ENCODE measurements at regions not wholly inside any gene's neighbourhood (a gene's known extent, or its start where the extent isn't known, plus 50 kb on each side); places are given as distances from the start of the nearest gene placed in this dataset.

DNA sequence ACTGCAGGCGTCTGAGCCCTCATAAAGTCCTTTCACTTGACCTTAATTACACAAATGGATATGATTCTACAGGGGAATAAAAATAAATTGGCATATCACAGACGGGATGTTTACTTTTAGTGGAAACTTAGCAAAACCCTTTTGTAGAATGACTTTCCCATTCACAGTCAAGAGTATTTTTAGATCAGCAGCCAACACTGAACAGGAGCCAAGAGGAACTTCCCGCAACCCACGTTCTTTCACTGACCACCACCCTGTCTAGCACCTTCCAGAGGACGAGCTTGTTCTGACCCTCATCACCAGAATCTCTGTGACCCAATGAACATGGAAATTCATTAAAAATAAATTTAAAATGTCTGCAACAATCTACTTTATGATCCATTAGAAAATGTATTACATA lies 119.0 kb upstream of the SNTG2 start:
- POLR2A ChIA-PET, result no interaction called here
- ATAC-seq, result no peak
- TF ChIP-seq, protein P1, sequence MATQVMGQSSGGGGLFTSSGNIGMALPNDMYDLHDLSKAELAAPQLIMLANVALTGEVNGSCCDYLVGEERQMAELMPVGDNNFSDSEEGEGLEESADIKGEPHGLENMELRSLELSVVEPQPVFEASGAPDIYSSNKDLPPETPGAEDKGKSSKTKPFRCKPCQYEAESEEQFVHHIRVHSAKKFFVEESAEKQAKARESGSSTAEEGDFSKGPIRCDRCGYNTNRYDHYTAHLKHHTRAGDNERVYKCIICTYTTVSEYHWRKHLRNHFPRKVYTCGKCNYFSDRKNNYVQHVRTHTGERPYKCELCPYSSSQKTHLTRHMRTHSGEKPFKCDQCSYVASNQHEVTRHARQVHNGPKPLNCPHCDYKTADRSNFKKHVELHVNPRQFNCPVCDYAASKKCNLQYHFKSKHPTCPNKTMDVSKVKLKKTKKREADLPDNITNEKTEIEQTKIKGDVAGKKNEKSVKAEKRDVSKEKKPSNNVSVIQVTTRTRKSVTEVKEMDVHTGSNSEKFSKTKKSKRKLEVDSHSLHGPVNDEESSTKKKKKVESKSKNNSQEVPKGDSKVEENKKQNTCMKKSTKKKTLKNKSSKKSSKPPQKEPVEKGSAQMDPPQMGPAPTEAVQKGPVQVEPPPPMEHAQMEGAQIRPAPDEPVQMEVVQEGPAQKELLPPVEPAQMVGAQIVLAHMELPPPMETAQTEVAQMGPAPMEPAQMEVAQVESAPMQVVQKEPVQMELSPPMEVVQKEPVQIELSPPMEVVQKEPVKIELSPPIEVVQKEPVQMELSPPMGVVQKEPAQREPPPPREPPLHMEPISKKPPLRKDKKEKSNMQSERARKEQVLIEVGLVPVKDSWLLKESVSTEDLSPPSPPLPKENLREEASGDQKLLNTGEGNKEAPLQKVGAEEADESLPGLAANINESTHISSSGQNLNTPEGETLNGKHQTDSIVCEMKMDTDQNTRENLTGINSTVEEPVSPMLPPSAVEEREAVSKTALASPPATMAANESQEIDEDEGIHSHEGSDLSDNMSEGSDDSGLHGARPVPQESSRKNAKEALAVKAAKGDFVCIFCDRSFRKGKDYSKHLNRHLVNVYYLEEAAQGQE (IDR thresholded peaks at IDR 0.05; ENCODE audit: insufficient read depth in 1 of 2, low read depth in 2 of 2, low read length in 1 of 2), result no peak
- TF ChIP-seq POLR2AphosphoS5 (IDR thresholded peaks at IDR 0.05; ENCODE audit: low read depth, low read length), result no peak
- TF ChIP-seq TCF7L2 (IDR thresholded peaks at IDR 0.05; ENCODE audit: low read depth, low read length), result no peak
- no peak for TF ChIP-seq SIN3A (IDR thresholded peaks at IDR 0.05; ENCODE audit: borderline replicate concordance, insufficient read depth, low read depth, low read length)
- TF ChIP-seq, protein P2, sequence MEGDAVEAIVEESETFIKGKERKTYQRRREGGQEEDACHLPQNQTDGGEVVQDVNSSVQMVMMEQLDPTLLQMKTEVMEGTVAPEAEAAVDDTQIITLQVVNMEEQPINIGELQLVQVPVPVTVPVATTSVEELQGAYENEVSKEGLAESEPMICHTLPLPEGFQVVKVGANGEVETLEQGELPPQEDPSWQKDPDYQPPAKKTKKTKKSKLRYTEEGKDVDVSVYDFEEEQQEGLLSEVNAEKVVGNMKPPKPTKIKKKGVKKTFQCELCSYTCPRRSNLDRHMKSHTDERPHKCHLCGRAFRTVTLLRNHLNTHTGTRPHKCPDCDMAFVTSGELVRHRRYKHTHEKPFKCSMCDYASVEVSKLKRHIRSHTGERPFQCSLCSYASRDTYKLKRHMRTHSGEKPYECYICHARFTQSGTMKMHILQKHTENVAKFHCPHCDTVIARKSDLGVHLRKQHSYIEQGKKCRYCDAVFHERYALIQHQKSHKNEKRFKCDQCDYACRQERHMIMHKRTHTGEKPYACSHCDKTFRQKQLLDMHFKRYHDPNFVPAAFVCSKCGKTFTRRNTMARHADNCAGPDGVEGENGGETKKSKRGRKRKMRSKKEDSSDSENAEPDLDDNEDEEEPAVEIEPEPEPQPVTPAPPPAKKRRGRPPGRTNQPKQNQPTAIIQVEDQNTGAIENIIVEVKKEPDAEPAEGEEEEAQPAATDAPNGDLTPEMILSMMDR (IDR thresholded peaks at IDR 0.05), result no peak
- Histone ChIP-seq H3K27ac (ENCODE audit: low read length) (no peak overlapping the region), H3K9me3 (ENCODE audit: control insufficient read depth, insufficient read depth, low read depth, low read length) (no peaks in the 10 kb centered on the region), H3K4me1 (ENCODE audit: control insufficient read depth, insufficient read depth, low read length) (no peaks in the 10 kb centered on the region), H3K27me3 (ENCODE audit: control insufficient read depth, insufficient read depth, low read length) (peaks cover 2% of the 10 kb centered on the region; the same call in 1 of the 2 replicates), H3K4me3 (ENCODE audit: low read depth in 2 of 2, low read length in 2 of 2) (no peak overlapping the region), H3K36me3 (ENCODE audit: control insufficient read depth, insufficient read depth, low read length) (no peaks in the 10 kb centered on the region)
- BruUV-seq (replicated peaks), result no TSS peak
- intact Hi-C loops (cut with micrococcal nuclease; ENCODE audit: unreplicated experiment) (no loop called here), in situ Hi-C loops (cut with HindIII; ENCODE audit: low pct_unique_long_range_greater_than_20kb, low sequenced_read_pairs) (no loop called here)
- DNase-seq (ENCODE audit: low read depth, low spot score), result no peak
- CTCF ChIA-PET, result no interaction called here

GRCh38 chr2:831225-831536 lies 119.5 kb upstream of the SNTG2 start:
- intact Hi-C loops (cut with micrococcal nuclease; ENCODE audit: unreplicated experiment), result no loop called here
- H3K36me3 ChIP-seq (ENCODE audit: control insufficient read depth, insufficient read depth, low read length), result no peaks in the 10 kb centered on the region
- no peak for DNase-seq (ENCODE audit: low read depth, low spot score)
- no peaks in the 10 kb centered on the region for H3K9me3 ChIP-seq (ENCODE audit: control insufficient read depth, insufficient read depth, low read depth, low read length)
- in situ Hi-C loops (cut with HindIII; ENCODE audit: low pct_unique_long_range_greater_than_20kb, low sequenced_read_pairs), result no loop called here
- no peaks in the 10 kb centered on the region for H3K4me1 ChIP-seq (ENCODE audit: control insufficient read depth, insufficient read depth, low read length)
- TF ChIP-seq TCF7L2 (IDR thresholded peaks at IDR 0.05; ENCODE audit: low read depth, low read length) (no peak), POLR2AphosphoS5 (IDR thresholded peaks at IDR 0.05; ENCODE audit: low read depth, low read length) (no peak), SIN3A (IDR thresholded peaks at IDR 0.05; ENCODE audit: borderline replicate concordance, insufficient read depth, low read depth, low read length) (no peak)
- TF ChIP-seq, protein P2 (IDR thresholded peaks at IDR 0.05), result no peak
- TF ChIP-seq, protein P1 (IDR thresholded peaks at IDR 0.05; ENCODE audit: insufficient read depth in 1 of 2, low read depth in 2 of 2, low read length in 1 of 2), result no peak
- peaks cover 2% of the 10 kb centered on the region; the same call in 1 of the 2 replicates for H3K27me3 ChIP-seq (ENCODE audit: control insufficient read depth, insufficient read depth, low read length)
- CTCF ChIA-PET, result no interaction called here
- BruUV-seq (replicated peaks), result no TSS peak
- no peak overlapping the region for H3K27ac ChIP-seq (ENCODE audit: low read length)
- ATAC-seq, result no peak
- no peak overlapping the region for H3K4me3 ChIP-seq (ENCODE audit: low read depth in 2 of 2, low read length in 2 of 2)
- POLR2A ChIA-PET, result no interaction called here
